HL-60 (cell line): ENCODE measurements at regions not wholly inside any gene's neighbourhood (a gene's known extent, or its start where the extent isn't known, plus 50 kb on each side); places are given as distances from the start of the nearest gene placed in this dataset.

Experiments used
- GABPA ChIP-seq: IDR thresholded peaks from 2 replicates; pipeline ENCODE4 v1.6.1; 2012; ENCODE audit warnings: low read depth
- POLR2AphosphoS5 ChIP-seq: IDR thresholded peaks from 2 replicates; pipeline ENCODE4 v1.6.1; 2012; ENCODE audit warnings: low read depth
- SPI1 ChIP-seq: IDR thresholded peaks from 2 replicates; pipeline ENCODE4 v1.6.1; 2012; ENCODE audit warnings: low read depth, mild to moderate bottlenecking, borderline replicate concordance
- TF ChIP-seq, protein P1 (sequence below): IDR thresholded peaks from one replicate; pipeline ENCODE4 v1.5.1; 2011; ENCODE audit warnings: low read length, control low read depth, inconsistent platforms; ENCODE audit not compliant: insufficient read depth
- TF ChIP-seq, protein P2 (sequence below): IDR thresholded peaks from 2 replicates; pipeline ENCODE4 v1.6.1; 2012; ENCODE audit warnings: low read depth; ENCODE audit not compliant: insufficient replicate concordance

DNA sequence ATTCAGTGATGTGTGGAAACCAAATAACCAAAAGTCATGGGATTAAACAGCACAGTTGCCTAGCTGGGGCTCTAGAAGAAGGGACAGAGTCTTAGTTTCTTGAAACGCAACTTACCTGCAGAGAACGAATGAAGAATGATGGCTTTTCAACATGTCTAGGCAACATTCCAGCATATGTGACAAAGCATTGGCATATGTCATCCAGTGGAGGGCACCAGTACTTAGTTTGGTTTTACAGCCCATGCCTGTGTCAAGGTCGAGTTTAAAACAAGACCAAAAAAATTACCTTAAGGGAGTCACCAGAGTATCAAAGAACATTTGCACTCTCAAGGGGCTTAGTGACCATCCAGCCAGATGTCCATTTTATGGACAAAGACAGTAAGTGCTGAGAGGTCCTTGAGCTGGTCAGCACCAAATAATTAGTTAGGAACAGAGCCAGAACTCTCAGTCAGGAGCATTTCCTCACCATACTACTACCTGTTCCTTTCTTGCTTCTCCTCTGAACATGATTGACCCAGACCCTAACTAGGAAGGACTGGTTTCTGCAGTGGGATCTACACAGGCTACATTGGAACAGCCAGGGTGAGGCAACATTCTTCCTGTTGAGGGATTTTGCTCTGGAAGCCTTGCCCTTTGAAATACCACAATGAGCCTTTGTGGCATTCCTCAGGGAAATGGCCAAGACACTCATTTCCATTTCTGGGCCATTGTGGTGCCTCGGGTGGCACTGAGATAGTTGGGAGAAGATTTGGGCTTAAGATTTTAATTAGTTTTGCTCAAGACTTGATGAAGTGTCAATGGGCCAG lies 75.4 kb upstream of the ANKH start:
- TF ChIP-seq, protein P1, sequence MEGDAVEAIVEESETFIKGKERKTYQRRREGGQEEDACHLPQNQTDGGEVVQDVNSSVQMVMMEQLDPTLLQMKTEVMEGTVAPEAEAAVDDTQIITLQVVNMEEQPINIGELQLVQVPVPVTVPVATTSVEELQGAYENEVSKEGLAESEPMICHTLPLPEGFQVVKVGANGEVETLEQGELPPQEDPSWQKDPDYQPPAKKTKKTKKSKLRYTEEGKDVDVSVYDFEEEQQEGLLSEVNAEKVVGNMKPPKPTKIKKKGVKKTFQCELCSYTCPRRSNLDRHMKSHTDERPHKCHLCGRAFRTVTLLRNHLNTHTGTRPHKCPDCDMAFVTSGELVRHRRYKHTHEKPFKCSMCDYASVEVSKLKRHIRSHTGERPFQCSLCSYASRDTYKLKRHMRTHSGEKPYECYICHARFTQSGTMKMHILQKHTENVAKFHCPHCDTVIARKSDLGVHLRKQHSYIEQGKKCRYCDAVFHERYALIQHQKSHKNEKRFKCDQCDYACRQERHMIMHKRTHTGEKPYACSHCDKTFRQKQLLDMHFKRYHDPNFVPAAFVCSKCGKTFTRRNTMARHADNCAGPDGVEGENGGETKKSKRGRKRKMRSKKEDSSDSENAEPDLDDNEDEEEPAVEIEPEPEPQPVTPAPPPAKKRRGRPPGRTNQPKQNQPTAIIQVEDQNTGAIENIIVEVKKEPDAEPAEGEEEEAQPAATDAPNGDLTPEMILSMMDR: peak; percentile 5
- no peak for TF ChIP-seq POLR2AphosphoS5
- TF ChIP-seq SPI1: no peak
- TF ChIP-seq, protein P2, sequence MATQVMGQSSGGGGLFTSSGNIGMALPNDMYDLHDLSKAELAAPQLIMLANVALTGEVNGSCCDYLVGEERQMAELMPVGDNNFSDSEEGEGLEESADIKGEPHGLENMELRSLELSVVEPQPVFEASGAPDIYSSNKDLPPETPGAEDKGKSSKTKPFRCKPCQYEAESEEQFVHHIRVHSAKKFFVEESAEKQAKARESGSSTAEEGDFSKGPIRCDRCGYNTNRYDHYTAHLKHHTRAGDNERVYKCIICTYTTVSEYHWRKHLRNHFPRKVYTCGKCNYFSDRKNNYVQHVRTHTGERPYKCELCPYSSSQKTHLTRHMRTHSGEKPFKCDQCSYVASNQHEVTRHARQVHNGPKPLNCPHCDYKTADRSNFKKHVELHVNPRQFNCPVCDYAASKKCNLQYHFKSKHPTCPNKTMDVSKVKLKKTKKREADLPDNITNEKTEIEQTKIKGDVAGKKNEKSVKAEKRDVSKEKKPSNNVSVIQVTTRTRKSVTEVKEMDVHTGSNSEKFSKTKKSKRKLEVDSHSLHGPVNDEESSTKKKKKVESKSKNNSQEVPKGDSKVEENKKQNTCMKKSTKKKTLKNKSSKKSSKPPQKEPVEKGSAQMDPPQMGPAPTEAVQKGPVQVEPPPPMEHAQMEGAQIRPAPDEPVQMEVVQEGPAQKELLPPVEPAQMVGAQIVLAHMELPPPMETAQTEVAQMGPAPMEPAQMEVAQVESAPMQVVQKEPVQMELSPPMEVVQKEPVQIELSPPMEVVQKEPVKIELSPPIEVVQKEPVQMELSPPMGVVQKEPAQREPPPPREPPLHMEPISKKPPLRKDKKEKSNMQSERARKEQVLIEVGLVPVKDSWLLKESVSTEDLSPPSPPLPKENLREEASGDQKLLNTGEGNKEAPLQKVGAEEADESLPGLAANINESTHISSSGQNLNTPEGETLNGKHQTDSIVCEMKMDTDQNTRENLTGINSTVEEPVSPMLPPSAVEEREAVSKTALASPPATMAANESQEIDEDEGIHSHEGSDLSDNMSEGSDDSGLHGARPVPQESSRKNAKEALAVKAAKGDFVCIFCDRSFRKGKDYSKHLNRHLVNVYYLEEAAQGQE: no peak
- TF ChIP-seq GABPA: no peak
